HG02938 (cell line): ENCODE measurements at regions not wholly inside any gene's neighbourhood (a gene's known extent, or its start where the extent isn't known, plus 50 kb on each side); places are given as distances from the start of the nearest gene placed in this dataset.
"Not testable (repeated sequence)": the region's sequence is repeated elsewhere in the genome, so short reads cannot be mapped to it uniquely, and the experiment has no call there.

Experiments used
- ATAC-seq: cut with Tn5 transposase; IDR thresholded peaks from one replicate; pipeline ENCODE4 v1.9.1; 2021; ENCODE audit warnings: mild to moderate bottlenecking, moderate library complexity; ENCODE audit not compliant: unreplicated experiment

GRCh38 chr20:41690702-41691101 is 72.5 kb upstream of the CHD6 start:
- no peak for ATAC-seq

GRCh38 chr20:41686961-41687360 is 68.8 kb upstream of the CHD6 start:
- no peak for ATAC-seq

- not testable (repeated sequence) for ATAC-seq
These were observed 67.0 kb upstream of the CHD6 start for GRCh38 chr20:41685145-41685544.

- no peak for ATAC-seq
These were observed 60.6 kb upstream of the CHD6 start for GRCh38 chr20:41678799-41679198.

GRCh38 chr20:41672282-41672681 is 54.1 kb upstream of the CHD6 start:
- ATAC-seq, result no peak

GRCh38 chr20:41671143-41671542 is 53.0 kb upstream of the CHD6 start:
- ATAC-seq, result no peak

- no peak for ATAC-seq
These were observed 52.5 kb upstream of the CHD6 start for GRCh38 chr20:41670631-41671030.

GRCh38 chr20:41669708-41670263 is 51.6 kb upstream of the CHD6 start:
- no peak for ATAC-seq

GRCh38 chr20:41668057-41668749 is 50.0 kb upstream of the CHD6 start:
- ATAC-seq, result no peak
